ENCODE measurements at regions not wholly inside any gene's neighbourhood (a gene's known extent, or its start where the extent isn't known, plus 50 kb on each side); places are given as distances from the start of the nearest gene placed in this dataset.

GRCh38 chr13:74973935-74974879, 507.8 kb downstream of the TBC1D4 start:
- TF ChIP-seq, protein P1, sequence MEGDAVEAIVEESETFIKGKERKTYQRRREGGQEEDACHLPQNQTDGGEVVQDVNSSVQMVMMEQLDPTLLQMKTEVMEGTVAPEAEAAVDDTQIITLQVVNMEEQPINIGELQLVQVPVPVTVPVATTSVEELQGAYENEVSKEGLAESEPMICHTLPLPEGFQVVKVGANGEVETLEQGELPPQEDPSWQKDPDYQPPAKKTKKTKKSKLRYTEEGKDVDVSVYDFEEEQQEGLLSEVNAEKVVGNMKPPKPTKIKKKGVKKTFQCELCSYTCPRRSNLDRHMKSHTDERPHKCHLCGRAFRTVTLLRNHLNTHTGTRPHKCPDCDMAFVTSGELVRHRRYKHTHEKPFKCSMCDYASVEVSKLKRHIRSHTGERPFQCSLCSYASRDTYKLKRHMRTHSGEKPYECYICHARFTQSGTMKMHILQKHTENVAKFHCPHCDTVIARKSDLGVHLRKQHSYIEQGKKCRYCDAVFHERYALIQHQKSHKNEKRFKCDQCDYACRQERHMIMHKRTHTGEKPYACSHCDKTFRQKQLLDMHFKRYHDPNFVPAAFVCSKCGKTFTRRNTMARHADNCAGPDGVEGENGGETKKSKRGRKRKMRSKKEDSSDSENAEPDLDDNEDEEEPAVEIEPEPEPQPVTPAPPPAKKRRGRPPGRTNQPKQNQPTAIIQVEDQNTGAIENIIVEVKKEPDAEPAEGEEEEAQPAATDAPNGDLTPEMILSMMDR (IDR thresholded peaks at IDR 0.05; ENCODE audit: low read depth, low read length, poor library complexity, severe bottlenecking): no peak
- TF ChIP-seq EZH2phosphoT487 (IDR thresholded peaks at IDR 0.05; ENCODE audit: borderline replicate concordance, low read length): no peak
